K562 (cell line): ENCODE measurements at regions not wholly inside any gene's neighbourhood (a gene's known extent, or its start where the extent isn't known, plus 50 kb on each side); places are given as distances from the start of the nearest gene placed in this dataset.

Experiments used
- ETV6 ChIP-seq, 3 experiments: fragments of 150-350 bp in 1 of 3; sonication (generic) in 1 of 3; formaldehyde crosslinking in 1 of 3; IDR thresholded peaks; 2 replicates each; pipeline versions ENCODE4 v1.6.1 to v1.8.0; 2014 to 2022; ENCODE audit warnings: borderline replicate concordance in 2 of 3, low read depth in 2 of 3, antibody characterized with exemption in 1 of 3, low read length in 1 of 3, mild to moderate bottlenecking in 1 of 3, missing genetic modification reagents in 1 of 3
- HNRNPK ChIP-seq: fragments of 200-400 bp; formaldehyde crosslinking; IDR thresholded peaks from one replicate; pipeline ENCODE4 v1.6.1; 2018; ENCODE audit warnings: mild to moderate bottlenecking, low read depth, low read length; ENCODE audit not compliant: poor library complexity, severe bottlenecking
- MAFK ChIP-seq: IDR thresholded peaks from 2 replicates; pipeline ENCODE4 v1.6.1; 2011; ENCODE audit warnings: low read length, improper control_type of control experiment
- RBM34 ChIP-seq: fragments of 200-400 bp; formaldehyde crosslinking; IDR thresholded peaks from 2 replicates; pipeline ENCODE4 v1.6.1; 2018; ENCODE audit warnings: low read length, borderline replicate concordance; ENCODE audit not compliant: insufficient read depth
- TFAM ChIP-seq: fragments of 250-450 bp; sonication (Bioruptor Pico); conservative IDR thresholded peaks from 2 replicates; pipeline ENCODE4 v1.5.0; 2021; ENCODE audit warnings: mild to moderate bottlenecking, moderate library complexity
- YBX1 ChIP-seq: fragments of 450-650 bp; IDR thresholded peaks from 2 replicates; pipeline ENCODE4 v1.7.1; 2016; ENCODE audit warnings: mild to moderate bottlenecking
- ZNF212 ChIP-seq: fragments of 450-650 bp; formaldehyde crosslinking; IDR thresholded peaks from 2 replicates; pipeline ENCODE4 v1.4.0; 2020; ENCODE audit warnings: mild to moderate bottlenecking
- ZNF780A ChIP-seq: fragments of 250-450 bp; sonication (Bioruptor Pico); IDR thresholded peaks from 2 replicates; pipeline ENCODE4 v1.5.0; 2021; ENCODE audit warnings: mild to moderate bottlenecking
- TF ChIP-seq, protein P1 (sequence below), 3 experiments: IDR thresholded peaks in 2 of 3; conservative IDR thresholded peaks in 1 of 3; 2 replicates each; pipeline ENCODE4 v1.5.1; 2011 to 2012; ENCODE audit warnings: low read length in 3 of 3, mild to moderate bottlenecking in 3 of 3, control low read depth in 2 of 3, improper control_type of control experiment in 1 of 3, inconsistent platforms in 1 of 3, low read depth in 1 of 3, mixed read lengths in 1 of 3, moderate library complexity in 1 of 3; ENCODE audit not compliant: insufficient read depth in 2 of 3
- TF ChIP-seq, protein P2 (sequence below), 2 experiments: fragments of 450-650 bp; IDR thresholded peaks; 2 replicates each; pipeline ENCODE4 v1.6.1; 2016; ENCODE audit warnings: mild to moderate bottlenecking in 2 of 2, borderline replicate concordance in 1 of 2, low read depth in 1 of 2, moderate library complexity in 1 of 2
- TF ChIP-seq, protein P3 (sequence below): sonication (generic); formaldehyde crosslinking; IDR thresholded peaks from 2 replicates; pipeline ENCODE4 v1.9.0; 2022; ENCODE audit warnings: mild to moderate bottlenecking, missing genetic modification reagents
- TF ChIP-seq, protein P4 (sequence below): fragments of 450-650 bp; IDR thresholded peaks from 2 replicates; pipeline ENCODE4 v1.6.1; 2017; ENCODE audit warnings: mild to moderate bottlenecking, moderate library complexity
- TF ChIP-seq, protein P5 (sequence below): fragments of 250-450 bp; sonication (Bioruptor Pico); IDR thresholded peaks from 2 replicates; pipeline ENCODE4 v1.8.0; 2022; ENCODE audit warnings: moderate library complexity, mild to moderate bottlenecking, inconsistent platforms
- TF ChIP-seq, protein P6 (sequence below): sonication (generic); formaldehyde crosslinking; IDR thresholded peaks from 2 replicates; pipeline ENCODE4 v1.8.0; 2022; ENCODE audit warnings: mild to moderate bottlenecking, missing genetic modification reagents

DNA sequence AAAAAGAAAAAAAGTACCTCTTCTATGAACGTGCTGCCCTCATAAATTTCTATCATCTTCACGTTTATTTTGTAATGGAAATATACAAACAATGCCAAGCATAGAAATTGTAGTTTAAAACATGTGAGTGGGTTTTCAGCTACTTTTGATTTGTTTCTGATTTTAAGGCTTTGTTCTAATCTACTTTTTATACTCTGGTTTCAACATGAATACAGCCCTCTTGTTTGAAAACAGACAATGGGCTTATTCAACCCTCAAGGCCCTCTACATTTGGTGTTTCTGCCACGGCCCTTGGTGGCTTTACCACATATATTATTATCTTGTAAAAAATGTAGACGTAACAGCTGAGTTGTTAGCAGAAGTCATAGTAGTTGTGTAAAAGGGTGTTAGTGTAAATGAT is 153.9 kb downstream of the SOX4 start:
- TF ChIP-seq, protein P1, sequence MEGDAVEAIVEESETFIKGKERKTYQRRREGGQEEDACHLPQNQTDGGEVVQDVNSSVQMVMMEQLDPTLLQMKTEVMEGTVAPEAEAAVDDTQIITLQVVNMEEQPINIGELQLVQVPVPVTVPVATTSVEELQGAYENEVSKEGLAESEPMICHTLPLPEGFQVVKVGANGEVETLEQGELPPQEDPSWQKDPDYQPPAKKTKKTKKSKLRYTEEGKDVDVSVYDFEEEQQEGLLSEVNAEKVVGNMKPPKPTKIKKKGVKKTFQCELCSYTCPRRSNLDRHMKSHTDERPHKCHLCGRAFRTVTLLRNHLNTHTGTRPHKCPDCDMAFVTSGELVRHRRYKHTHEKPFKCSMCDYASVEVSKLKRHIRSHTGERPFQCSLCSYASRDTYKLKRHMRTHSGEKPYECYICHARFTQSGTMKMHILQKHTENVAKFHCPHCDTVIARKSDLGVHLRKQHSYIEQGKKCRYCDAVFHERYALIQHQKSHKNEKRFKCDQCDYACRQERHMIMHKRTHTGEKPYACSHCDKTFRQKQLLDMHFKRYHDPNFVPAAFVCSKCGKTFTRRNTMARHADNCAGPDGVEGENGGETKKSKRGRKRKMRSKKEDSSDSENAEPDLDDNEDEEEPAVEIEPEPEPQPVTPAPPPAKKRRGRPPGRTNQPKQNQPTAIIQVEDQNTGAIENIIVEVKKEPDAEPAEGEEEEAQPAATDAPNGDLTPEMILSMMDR (IDR thresholded peaks at IDR 0.05 in 2 of 3, conservative IDR thresholded peaks at IDR 0.05 in 1 of 3; ENCODE audit: insufficient read depth in 2 of 3, low read depth in 1 of 3, low read length in 3 of 3), result no peak
- TF ChIP-seq MAFK, result no peak
- TF ChIP-seq ZNF780A (CRISPR knock-in tag), result no peak
- TF ChIP-seq, protein P2, sequence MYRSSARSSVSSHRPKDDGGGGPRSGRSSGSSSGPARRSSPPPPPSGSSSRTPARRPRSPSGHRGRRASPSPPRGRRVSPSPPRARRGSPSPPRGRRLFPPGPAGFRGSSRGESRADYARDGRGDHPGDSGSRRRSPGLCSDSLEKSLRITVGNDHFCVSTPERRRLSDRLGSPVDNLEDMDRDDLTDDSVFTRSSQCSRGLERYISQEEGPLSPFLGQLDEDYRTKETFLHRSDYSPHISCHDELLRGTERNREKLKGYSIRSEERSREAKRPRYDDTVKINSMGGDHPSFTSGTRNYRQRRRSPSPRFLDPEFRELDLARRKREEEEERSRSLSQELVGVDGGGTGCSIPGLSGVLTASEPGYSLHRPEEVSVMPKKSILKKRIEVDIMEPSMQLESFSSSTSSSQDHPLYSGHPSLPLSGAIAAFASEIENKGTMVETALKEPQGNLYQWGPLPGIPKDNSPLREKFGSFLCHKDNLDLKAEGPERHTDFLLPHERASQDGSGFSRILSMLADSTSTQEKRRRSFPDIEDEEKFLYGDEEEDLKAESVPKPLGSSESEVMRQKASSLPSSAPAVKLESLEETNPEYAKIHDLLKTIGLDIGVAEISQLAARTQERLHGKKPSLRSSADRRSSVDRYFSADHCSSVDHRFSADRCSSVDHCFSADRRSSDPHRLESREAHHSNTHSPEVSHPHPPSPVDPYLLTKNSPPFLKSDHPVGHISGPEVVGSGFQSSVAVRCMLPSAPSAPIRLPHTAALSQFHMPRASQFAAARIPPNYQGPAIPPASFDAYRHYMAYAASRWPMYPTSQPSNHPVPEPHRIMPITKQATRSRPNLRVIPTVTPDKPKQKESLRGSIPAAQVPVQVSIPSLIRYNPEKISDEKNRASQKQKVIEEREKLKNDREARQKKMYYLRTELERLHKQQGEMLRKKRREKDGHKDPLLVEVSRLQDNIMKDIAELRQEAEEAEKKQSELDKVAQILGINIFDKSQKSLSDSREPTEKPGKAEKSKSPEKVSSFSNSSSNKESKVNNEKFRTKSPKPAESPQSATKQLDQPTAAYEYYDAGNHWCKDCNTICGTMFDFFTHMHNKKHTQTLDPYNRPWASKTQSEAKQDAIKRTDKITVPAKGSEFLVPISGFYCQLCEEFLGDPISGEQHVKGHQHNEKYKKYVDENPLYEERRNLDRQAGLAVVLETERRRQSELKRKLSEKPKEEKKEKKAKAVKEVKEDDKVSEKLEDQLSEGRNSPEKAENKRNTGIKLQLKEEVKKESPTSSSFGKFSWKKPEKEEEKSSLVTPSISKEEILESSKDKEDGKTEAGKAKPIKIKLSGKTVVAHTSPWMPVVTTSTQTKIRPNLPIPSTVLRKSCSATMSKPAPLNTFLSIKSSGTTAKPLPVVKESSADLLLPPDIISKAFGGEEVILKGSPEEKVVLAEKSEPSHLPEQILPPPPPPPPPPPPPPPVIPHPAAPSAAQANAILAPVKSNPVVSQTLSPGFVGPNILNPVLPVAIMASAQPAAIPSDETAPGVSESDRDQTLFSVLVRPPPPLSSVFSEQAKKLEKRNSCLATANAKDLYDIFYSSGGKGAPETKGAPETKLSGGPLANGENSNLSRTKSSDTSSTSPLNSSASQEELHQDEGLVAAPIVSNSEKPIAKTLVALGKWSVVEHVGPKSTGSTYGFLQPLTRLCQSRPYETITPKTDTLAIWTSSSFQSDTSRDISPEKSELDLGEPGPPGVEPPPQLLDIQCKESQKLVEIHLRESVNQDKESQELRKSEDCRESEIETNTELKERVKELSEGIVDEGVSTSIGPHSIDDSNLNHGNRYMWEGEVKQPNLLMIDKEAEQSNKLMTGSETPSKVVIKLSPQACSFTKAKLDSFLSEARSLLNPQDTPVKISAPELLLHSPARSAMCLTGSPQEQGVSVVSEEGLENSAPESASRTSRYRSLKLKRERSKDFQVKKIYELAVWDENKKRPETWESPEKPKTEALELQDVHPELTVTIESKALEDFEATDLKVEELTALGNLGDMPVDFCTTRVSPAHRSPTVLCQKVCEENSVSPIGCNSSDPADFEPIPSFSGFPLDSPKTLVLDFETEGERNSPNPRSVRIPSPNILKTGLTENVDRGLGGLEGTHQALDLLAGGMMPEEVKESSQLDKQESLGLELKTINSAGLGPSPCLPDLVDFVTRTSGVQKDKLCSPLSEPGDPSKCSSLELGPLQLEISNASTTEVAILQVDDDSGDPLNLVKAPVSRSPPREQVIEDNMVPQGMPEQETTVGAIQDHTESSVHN (IDR thresholded peaks at IDR 0.05; ENCODE audit: borderline replicate concordance in 1 of 2, low read depth in 1 of 2), result no peak
- TF ChIP-seq TFAM (CRISPR knock-in tag), result no peak
- TF ChIP-seq, protein P3, sequence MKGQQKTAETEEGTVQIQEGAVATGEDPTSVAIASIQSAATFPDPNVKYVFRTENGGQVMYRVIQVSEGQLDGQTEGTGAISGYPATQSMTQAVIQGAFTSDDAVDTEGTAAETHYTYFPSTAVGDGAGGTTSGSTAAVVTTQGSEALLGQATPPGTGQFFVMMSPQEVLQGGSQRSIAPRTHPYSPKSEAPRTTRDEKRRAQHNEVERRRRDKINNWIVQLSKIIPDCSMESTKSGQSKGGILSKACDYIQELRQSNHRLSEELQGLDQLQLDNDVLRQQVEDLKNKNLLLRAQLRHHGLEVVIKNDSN, result no peak
- TF ChIP-seq, protein P4, sequence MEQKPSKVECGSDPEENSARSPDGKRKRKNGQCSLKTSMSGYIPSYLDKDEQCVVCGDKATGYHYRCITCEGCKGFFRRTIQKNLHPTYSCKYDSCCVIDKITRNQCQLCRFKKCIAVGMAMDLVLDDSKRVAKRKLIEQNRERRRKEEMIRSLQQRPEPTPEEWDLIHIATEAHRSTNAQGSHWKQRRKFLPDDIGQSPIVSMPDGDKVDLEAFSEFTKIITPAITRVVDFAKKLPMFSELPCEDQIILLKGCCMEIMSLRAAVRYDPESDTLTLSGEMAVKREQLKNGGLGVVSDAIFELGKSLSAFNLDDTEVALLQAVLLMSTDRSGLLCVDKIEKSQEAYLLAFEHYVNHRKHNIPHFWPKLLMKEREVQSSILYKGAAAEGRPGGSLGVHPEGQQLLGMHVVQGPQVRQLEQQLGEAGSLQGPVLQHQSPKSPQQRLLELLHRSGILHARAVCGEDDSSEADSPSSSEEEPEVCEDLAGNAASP, result no peak
- TF ChIP-seq, protein P5, sequence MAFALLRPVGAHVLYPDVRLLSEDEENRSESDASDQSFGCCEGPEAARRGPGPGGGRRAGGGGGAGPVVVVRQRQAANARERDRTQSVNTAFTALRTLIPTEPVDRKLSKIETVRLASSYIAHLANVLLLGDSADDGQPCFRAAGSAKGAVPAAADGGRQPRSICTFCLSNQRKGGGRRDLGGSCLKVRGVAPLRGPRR (CRISPR knock-in tag), result no peak
- TF ChIP-seq YBX1, result no peak
- TF ChIP-seq, protein P6, sequence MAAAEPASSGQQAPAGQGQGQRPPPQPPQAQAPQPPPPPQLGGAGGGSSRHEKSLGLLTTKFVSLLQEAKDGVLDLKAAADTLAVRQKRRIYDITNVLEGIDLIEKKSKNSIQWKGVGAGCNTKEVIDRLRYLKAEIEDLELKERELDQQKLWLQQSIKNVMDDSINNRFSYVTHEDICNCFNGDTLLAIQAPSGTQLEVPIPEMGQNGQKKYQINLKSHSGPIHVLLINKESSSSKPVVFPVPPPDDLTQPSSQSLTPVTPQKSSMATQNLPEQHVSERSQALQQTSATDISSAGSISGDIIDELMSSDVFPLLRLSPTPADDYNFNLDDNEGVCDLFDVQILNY (CRISPR knock-in tag), result no peak
- no peak for TF ChIP-seq RBM34
- no peak for TF ChIP-seq ETV6 (IDR thresholded peaks at IDR 0.05; ENCODE audit: borderline replicate concordance in 1 of 2, low read depth in 2 of 2, low read length in 1 of 2)
- no peak for TF ChIP-seq ETV6 (CRISPR knock-in tag; IDR thresholded peaks at IDR 0.05; ENCODE audit: borderline replicate concordance)
- TF ChIP-seq ZNF212 (CRISPR knock-in tag), result no peak
- TF ChIP-seq HNRNPK, result no peak
